H1 (cell line): ENCODE measurements at regions not wholly inside any gene's neighbourhood (a gene's known extent, or its start where the extent isn't known, plus 50 kb on each side); places are given as distances from the start of the nearest gene placed in this dataset.

Experiments used
- JUND ChIP-seq: IDR thresholded peaks from 2 replicates; pipeline ENCODE4 v1.6.1; 2011; ENCODE audit warnings: mild to moderate bottlenecking, improper control_type of control experiment, low read length
- KDM4A ChIP-seq: IDR thresholded peaks from one replicate; pipeline ENCODE4 v1.7.1; 2012; ENCODE audit warnings: low read depth, mild to moderate bottlenecking, moderate library complexity, low read length, inconsistent platforms; ENCODE audit not compliant: severe bottlenecking
- RFX5 ChIP-seq: IDR thresholded peaks from 2 replicates; pipeline ENCODE4 v1.6.1; 2011; ENCODE audit warnings: low read depth, low read length, improper control_type of control experiment, borderline replicate concordance
- SP1 ChIP-seq: IDR thresholded peaks from 2 replicates; pipeline ENCODE4 v1.6.1; 2011; ENCODE audit warnings: low read depth, low read length
- ZNF274 ChIP-seq: IDR thresholded peaks from 2 replicates; pipeline ENCODE4 v1.7.0; 2012; ENCODE audit warnings: low read length, borderline replicate concordance; ENCODE audit errors: extremely low read depth

DNA sequence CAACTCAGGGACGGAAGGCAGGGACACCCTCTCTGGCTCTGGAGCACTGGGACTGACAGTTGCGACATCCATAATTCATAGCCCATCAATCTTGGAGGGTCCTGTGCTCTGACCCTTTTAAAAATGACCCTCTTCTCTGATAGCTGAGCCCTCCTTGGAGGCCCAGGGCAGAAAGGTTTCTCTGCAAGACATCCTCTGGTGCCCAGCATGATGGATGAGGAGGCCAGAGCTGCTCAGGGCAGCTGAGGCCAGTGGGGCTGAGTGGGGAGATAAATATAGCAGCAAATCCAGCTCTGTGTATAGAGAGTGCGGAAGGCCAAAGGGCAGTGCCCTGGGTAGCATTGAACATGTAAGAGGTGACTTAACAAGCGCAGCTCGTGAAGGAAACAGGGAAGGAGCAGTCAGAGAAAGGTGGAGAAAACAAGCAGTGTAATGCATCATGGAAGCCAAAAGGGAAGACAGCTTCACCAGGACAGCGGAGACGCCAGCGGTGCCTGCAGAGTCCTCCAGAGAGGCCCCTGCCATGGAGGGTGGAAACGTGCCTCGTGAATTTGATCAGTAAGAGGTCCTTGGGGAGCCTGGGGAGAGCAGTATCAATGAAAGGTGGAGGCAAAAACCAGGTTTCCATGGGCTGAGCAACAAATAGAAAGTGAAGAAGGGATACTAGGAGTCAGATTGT is 50.4 kb upstream of the FMOD start (continued):
- TF ChIP-seq KDM4A (no peak), RFX5 (no peak), SP1 (no peak), JUND (no peak), ZNF274 (no peak)
